NCI-H2107 treated with DMSO at 0.1 percent for 48 hours (cell line): ENCODE measurements at regions not wholly inside any gene's neighbourhood (a gene's known extent, or its start where the extent isn't known, plus 50 kb on each side); places are given as distances from the start of the nearest gene placed in this dataset.

ENCODE experiments used
- DNase-seq: peaks from one replicate; lab custom pipeline; 2025; ENCODE audit not compliant: unreplicated experiment; lab: John Stamatoyannopoulos, UW

DNA sequence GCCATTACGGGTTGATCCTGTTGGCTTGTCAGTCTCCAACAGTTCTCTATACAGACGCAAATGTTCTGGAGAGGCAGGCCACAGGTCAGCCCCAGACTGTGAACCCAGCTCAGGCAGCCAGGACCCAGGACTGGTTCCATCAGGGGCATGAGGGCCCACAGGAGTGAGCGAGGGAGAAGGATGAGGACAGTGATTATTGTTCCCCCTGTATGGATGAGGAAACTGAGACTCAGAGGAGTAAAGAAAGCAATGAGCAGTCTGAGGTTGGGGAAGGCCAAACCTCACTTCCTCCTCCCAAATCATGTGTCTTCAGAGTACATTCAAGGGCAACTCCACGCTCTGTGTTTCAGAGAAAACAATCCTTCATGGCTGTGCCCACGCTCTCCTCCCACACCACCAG lies 121.9 kb downstream of the RPLP1 start:
- DNase-seq = no peak

DNA sequence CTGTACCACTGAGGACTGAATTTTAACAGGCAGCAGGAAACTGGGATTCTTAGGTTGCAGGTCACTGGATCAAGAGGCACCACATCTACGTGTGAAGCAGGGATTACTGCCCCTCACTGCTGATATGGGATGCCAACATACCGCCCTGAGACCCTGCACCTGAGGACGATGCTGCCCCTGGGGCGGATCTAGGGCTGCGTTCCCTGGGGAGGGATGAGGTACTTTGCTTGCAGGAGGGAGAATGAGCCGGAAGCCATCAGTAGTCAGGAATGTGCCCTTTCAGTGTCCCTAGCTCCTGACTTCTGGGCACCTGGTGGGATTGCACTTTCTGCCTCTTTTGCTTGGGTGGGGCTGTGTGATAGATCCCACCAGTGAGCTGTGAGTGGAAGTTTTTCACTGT lies 122.8 kb downstream of the RPLP1 start:
- DNase-seq = no peak

- no peak for DNase-seq
Measured at GRCh38 chr15:69576035-69576526, 123.5 kb downstream of the RPLP1 start.

DNA sequence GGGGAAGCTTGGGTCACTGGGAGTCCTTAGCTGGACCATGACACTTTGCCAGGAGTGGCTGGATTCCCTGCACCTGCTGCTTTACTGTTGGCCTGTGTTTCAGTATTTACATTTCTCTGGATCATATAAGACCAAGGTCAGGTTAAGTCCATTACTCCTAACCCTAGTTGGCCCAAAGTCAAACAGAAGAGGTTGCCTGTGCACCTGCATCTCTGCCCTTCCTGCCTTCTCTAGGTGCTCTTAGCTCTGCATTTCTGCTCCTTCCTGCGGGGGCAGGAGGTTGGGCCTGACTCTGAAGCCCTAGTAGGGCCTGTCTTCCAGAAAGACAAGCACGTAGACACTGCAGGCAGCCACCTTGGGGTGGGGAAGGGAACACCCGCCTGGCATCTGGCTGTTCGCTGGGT lies 124.3 kb downstream of the RPLP1 start:
- no peak for DNase-seq

DNA sequence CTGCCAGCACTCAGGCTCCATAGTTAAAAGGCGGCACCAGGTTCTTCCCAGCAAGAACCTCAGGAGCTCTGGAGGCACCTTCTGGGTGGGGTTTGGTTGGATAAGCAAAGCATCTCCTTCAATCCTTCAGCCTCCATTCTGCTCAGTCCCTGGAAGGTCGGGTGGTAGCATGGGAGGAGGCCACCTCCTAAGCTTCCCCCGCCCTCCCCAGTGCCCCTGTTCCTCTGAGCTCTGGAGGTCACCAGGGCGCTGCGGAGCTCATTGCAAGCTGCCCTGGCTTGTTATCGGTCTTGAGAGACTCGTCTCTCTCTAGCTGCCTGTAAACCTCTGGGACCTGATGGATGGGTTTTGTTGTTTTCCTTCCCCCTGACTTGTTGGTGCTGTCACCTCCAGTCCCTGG lies 124.8 kb downstream of the RPLP1 start:
- DNase-seq = no peak

GRCh38 chr15:69578252-69578651 lies 125.6 kb downstream of the RPLP1 start:
- DNase-seq = no peak

- no peak for DNase-seq
Measured at GRCh38 chr15:69578787-69579583, 126.4 kb downstream of the RPLP1 start.

GRCh38 chr15:69579950-69580618 lies 127.5 kb downstream of the RPLP1 start:
- no peak for DNase-seq

DNA sequence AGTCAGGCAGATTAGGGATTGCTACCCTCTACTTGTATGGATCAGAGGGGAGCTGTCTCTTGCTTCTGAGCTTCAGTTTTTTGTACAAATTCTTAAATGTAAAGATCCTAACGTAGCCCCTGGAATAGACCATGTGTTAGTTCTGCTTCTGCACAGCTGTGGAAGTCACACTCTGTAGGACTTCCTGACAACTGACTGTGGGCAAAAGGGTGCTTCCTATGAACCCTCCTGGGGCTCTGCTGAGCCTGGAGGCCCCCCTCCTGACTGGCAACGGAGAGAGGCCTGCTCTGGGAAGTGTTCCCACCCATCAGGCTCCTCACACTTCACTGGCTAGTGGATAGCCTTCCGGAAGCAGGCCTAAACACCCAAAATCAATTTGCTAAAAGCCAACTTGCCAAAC lies 131.0 kb downstream of the RPLP1 start:
- DNase-seq = no peak

GRCh38 chr15:69585937-69586336 lies 133.3 kb downstream of the RPLP1 start:
- DNase-seq = no peak

- no peak for DNase-seq
Measured at GRCh38 chr15:69586721-69587120, 134.1 kb downstream of the RPLP1 start.

GRCh38 chr15:69587723-69588426 lies 135.3 kb downstream of the RPLP1 start:
- no peak for DNase-seq

GRCh38 chr15:69590201-69590710 lies 137.6 kb downstream of the RPLP1 start:
- no peak for DNase-seq

DNA sequence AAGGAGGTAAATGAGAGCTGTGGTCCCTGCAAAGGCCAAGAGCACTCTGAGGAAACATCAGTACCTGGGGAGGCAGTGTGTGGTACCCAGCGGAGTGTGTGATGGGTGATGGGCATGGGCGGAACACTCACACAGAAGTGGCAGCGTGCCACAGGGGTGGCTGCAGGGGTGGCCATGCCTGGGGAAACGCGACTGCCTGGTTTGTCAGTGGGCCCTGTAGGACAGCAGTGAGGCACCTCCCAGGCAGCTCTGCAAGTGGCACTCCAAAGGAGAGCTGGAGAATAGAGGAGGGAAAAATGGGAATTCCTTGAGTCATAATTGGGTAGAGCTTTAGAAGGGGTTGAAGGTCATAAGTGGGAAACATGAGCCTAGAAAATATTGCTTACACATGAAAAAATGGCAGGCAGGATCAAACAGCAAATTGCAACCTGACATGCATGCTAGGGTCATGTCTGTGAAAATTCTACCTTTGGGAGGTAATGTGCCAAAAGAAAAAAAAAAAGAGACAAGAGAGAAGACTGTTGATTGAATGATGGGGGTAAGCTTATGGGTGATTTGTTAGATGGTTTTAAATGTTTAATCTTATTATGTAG lies 138.4 kb downstream of the RPLP1 start:
- no peak for DNase-seq

DNA sequence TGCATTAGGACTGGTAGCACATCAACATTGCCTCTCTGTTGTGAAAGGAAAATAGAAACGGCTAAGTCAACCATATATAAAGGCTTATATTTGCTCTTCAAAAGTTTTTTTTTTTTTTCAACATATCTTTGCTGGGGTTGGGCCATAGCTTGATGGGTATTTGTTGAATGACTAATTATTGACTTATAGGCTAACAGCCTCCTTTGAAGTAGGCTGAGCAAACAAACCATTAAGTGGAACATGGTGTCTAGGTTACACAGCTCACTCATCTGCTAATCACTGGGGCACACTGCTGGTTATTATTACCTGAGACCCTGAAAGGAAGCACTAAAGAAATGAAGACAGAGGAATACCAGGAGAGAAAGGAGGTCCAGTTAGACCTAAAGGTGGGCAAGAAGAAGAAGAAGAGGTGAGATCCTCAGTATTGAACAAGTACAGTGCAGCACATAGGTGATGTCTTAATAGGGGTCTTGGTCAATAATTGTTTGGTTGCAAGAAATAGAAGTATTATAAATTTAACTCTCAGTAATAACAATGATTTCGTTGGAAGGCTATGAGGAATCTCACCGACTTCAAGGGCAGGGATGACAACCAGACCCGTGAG lies 139.4 kb downstream of the RPLP1 start:
- DNase-seq = no peak

DNA sequence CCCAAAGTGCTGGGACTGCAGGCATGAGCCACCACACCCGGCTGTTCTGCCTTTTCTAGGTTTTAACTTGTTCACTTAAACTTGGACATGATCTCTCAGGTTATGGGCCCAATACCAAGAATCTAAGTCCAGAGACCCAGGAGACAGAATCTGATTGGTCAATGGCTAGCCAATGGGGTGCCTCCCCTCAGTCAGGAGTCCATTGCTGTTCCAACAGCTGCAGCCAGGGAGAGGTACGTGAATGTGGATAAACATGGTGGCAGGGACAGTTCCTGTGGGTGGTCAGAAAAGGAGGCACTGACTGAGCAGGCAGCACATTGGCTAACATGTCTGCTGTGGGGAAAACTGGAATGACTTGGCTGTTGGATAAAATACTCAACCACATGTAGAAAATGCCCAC lies 140.3 kb downstream of the RPLP1 start:
- no peak for DNase-seq

DNA sequence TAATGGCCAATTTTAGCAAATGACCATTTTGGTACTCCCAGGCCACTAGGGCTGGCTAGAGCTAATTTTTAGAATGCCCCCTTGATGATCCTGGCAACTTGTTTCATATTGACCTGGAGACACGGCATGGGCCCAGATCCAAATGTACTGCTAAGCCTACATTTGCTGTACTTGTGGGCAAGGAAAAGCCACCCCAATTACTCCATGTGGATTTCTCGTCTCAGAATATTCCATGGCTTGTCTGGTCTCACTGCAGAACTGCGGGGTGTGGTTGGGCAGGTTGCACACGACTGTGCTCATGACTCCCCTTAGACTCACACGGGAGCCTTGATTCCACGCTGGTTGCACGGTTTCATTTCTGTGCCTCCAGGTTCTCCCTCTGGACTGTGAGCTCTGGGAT lies 140.9 kb downstream of the RPLP1 start:
- no peak for DNase-seq

- DNase-seq = peak; percentile 76
Measured at GRCh38 chr15:69593981-69594966, 141.7 kb downstream of the RPLP1 start.

- DNase-seq = no peak
Measured at GRCh38 chr15:69595009-69595791, 142.6 kb downstream of the RPLP1 start.
